B cell (primary cell): ENCODE measurements at regions not wholly inside any gene's neighbourhood (a gene's known extent, or its start where the extent isn't known, plus 50 kb on each side); places are given as distances from the start of the nearest gene placed in this dataset.

ENCODE experiments used
- ATAC-seq: fragments of 200-7000 bp; cut with Tn5 transposase; one replicate; pipeline ENCODE4 v1.10.0; 2021; ENCODE audit warnings: low read depth, mild to moderate bottlenecking, moderate number of reproducible peaks, moderate library complexity
- CTCF ChIA-PET: fragments of 350-600 bp; sonication (Branson Sonifier 250); formaldehyde crosslinking; loops from one replicate; lab custom pipeline; 2021; ENCODE audit warnings: antibody characterized with exemption, inconsistent platforms; lab: Charles Lee
- POLR2A ChIA-PET: fragments of 350-600 bp; sonication (Branson Sonifier 250); formaldehyde crosslinking; loops from one replicate; lab custom pipeline; 2021; ENCODE audit warnings: antibody characterized with exemption; lab: Charles Lee
- DNase-seq: peaks from one replicate; pipeline ENCODE4 v3.0.0; 2013
- H2AFZ ChIP-seq: 2 replicates; pipeline ENCODE4 v1.6.1; 2012; ENCODE audit warnings: mild to moderate bottlenecking, low read depth, low read length; ENCODE audit not compliant: insufficient read depth, poor library complexity, severe bottlenecking
- H3K27ac ChIP-seq, 2 donors: 1 replicate in 1 of 2; 2 replicates in 1 of 2; pipeline ENCODE4 v1.5.1; 2012 to 2013; ENCODE audit warnings: low read length in 2 of 2, mild to moderate bottlenecking in 2 of 2, moderate library complexity in 1 of 2
- H3K27me3 ChIP-seq, 4 experiments: fragments of 200-600 bp in 1 of 4; sonication (generic) in 1 of 4; replicated peaks in 1 of 4; 1 replicate in 2 of 4; 2 replicates in 2 of 4; pipeline versions ENCODE4 v1.6.1 to v1.7.0; 2013 to 2016; ENCODE audit warnings: low read length in 3 of 4, mild to moderate bottlenecking in 2 of 4, mixed read lengths in 1 of 4, moderate library complexity in 1 of 4; ENCODE audit not compliant: insufficient read depth in 4 of 4, control insufficient read depth in 3 of 4; ENCODE audit errors: control extremely low read depth in 1 of 4
- H3K36me3 ChIP-seq, 2 experiments: replicated peaks in 1 of 2; 1 replicate in 1 of 2; 2 replicates in 1 of 2; pipeline versions ENCODE4 v1.6.1 to v1.7.1; 2013; ENCODE audit warnings: low read length in 1 of 2; ENCODE audit not compliant: insufficient read depth in 2 of 2, control insufficient read depth in 1 of 2; ENCODE audit errors: control extremely low read depth in 1 of 2, extremely low read depth in 1 of 2
- H3K4me1 ChIP-seq, 2 donors: fragments of 200-600 bp in 1 of 2; sonication (generic) in 1 of 2; 1 replicate in 1 of 2; 2 replicates in 1 of 2; pipeline versions ENCODE4 v1.5.1 to v1.6.1; 2013 to 2017; ENCODE audit warnings: low read length in 2 of 2; ENCODE audit not compliant: control insufficient read depth in 2 of 2, insufficient read depth in 2 of 2
- H3K4me2 ChIP-seq: replicated peaks from 2 replicates; pipeline ENCODE3; 2012; ENCODE audit warnings: mild to moderate bottlenecking, low read depth, low read length; ENCODE audit not compliant: poor library complexity, severe bottlenecking
- H3K4me3 ChIP-seq, 5 experiments: fragments of 200-600 bp in 1 of 5; sonication (generic) in 1 of 5; 1 replicate in 3 of 5; 2 replicates in 2 of 5; pipeline versions ENCODE4 v1.5.1 to v1.7.0; 2011 to 2016; ENCODE audit warnings: low read length in 4 of 5, mild to moderate bottlenecking in 4 of 5, low read depth in 2 of 5, control low read depth in 1 of 5, moderate library complexity in 1 of 5; ENCODE audit not compliant: insufficient read depth in 1 of 5; ENCODE audit errors: control extremely low read depth in 1 of 5, extremely low read depth in 1 of 5
- H3K79me2 ChIP-seq: fragments of 200-600 bp; sonication (generic); one replicate; pipeline ENCODE4 v1.6.0; 2016; ENCODE audit warnings: low read length; ENCODE audit not compliant: control insufficient read depth, insufficient read depth
- H3K9ac ChIP-seq: fragments of 200-600 bp; sonication (generic); 2 replicates; pipeline ENCODE4 v1.6.1; 2017; ENCODE audit warnings: mild to moderate bottlenecking, low read length, moderate library complexity
- H3K9me3 ChIP-seq, 3 donors: one replicate each; pipeline versions ENCODE4 v1.6.1 to v1.7.1; 2013; ENCODE audit warnings: low read length in 2 of 3; ENCODE audit not compliant: control insufficient read depth in 2 of 3, insufficient read depth in 1 of 3; ENCODE audit errors: control extremely low read depth in 1 of 3
- H4K20me1 ChIP-seq: 2 replicates; pipeline ENCODE4 v1.6.0; 2012; ENCODE audit warnings: mild to moderate bottlenecking, low read length; ENCODE audit not compliant: insufficient read depth, control insufficient read depth, poor library complexity, severe bottlenecking
- H3K27ac Mint-ChIP-seq: one replicate; pipeline ENCODE4 v1.8.0; 2021; ENCODE audit warnings: mixed read lengths
- H3K27me3 Mint-ChIP-seq: one replicate; pipeline ENCODE4 v1.8.0; 2021; ENCODE audit warnings: mixed read lengths
- H3K4me1 Mint-ChIP-seq: one replicate; pipeline ENCODE4 v1.8.0; 2021; ENCODE audit warnings: mixed read lengths
- H3K4me3 Mint-ChIP-seq: one replicate; pipeline ENCODE4 v1.8.0; 2021; ENCODE audit warnings: mixed read lengths
- H3K9me3 Mint-ChIP-seq: one replicate; pipeline ENCODE4 v1.8.0; 2022; ENCODE audit warnings: mixed read lengths; ENCODE audit not compliant: insufficient read depth
- EZH2 ChIP-seq: IDR thresholded peaks from 2 replicates; pipeline ENCODE4 v1.6.1; 2012; ENCODE audit warnings: borderline replicate concordance, low read depth, mild to moderate bottlenecking, moderate library complexity, low read length; ENCODE audit not compliant: insufficient read depth, poor library complexity, severe bottlenecking
- WGBS: methylation state at CpG from one replicate; pipeline ENCODE4 v1.1.5; 2013; ENCODE audit warnings: missing lambda C conversion rate; ENCODE audit not compliant: insufficient coverage; 5-methylcytosine and 5-hydroxymethylcytosine counted together
- intact Hi-C: fragments of 100-400 bp; cut with micrococcal nuclease; formaldehyde crosslinking; loops from one replicate; pipeline ENCODE4 v1.10.0; 2022
- TF ChIP-seq, protein P1 (sequence below): fragments of 200-600 bp; IDR thresholded peaks from one replicate; pipeline ENCODE4 v1.8.0; 2022; ENCODE audit warnings: antibody characterized with exemption, mild to moderate bottlenecking

DNA sequence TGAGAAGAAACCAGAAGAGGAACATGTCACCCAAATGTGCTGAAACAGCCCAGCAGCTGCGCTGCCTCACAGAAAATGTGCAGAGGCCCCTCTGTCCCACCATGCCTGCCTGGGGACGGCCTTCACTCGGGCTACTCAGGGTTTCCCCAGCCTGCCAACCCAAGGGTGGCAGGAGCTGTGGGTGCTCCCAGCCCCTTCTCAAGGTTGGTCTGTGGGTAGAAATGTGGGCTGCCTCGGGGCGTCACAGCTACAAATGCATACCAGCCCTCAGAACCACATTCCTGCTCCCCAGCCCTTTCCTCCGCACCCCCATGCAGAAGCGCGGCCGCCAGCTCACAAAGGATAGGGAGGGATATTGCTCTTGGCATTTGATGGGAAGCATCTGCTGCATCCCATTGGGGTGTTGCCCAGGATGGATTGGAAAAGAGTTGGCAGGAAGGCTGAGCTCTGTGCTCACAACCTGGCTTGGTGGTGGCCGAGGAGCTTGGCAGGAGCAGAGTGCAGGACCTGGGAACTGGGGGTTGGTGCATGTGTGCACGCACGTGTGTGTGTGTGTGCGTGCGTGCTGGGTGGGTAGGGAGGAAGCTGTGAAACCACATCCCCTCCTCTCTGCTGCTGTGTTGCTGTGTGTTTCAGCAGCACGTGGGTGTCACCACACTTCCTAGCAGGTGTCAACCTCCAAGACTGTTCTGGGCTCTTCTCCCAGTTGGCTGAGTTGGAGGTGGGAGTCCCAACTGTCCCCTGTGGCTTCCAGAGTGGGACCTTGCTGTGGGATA, 304.4 kb downstream of the SEC14L1 start:
- H3K27ac Mint-ChIP-seq = peak overlapping the region; percentile 98
- H3K9ac ChIP-seq = peak overlapping the region; percentile 38
- H2AFZ ChIP-seq = peak overlapping the region; percentile 17
- H3K4me2 ChIP-seq = peak overlapping the region; percentile 75
- WGBS = 0% methylated on average over 9 of the region's 15 CpGs
- H3K27me3 ChIP-seq = no peaks in the 10 kb centered on the region
- H3K79me2 ChIP-seq = peaks cover 59% of the 10 kb centered on the region
- ATAC-seq (peak; percentile 50), DNase-seq (peak; percentile 95)
- peak overlapping the region in 4 of 5 experiments; percentile 32 to 54 (median 49) for H3K4me3 ChIP-seq
- H3K36me3 ChIP-seq = peaks cover 0 to 6% of the 10 kb centered on the region in 2 experiments
- no peaks in the 10 kb centered on the region for H3K9me3 Mint-ChIP-seq
- H3K27me3 Mint-ChIP-seq = no peaks in the 10 kb centered on the region
- no peaks in the 10 kb centered on the region for H4K20me1 ChIP-seq
- CTCF ChIA-PET = interaction anchor here (0.6 to 27.0 kb wide), 14 partner anchors 8 to 713 kb away, joined by 3 to 699 read pairs (median 4); no protein-coding TSS in a partner anchor
- intact Hi-C loops = loop anchor here (1.0 to 10.0 kb wide), 4 partner anchors 20 to 1178 kb away; partner anchors contain the start of genes SEC14L1 and UBALD2
- H3K9me3 ChIP-seq = no peaks in the 10 kb centered on the region
- peaks cover 87% of the 10 kb centered on the region for H3K4me1 Mint-ChIP-seq
- H3K4me3 Mint-ChIP-seq = peak overlapping the region; percentile 79
- POLR2A ChIA-PET = interaction anchor here (0.5 to 4.2 kb wide), 22 partner anchors 9 to 818 kb away, joined by 3 to 51 read pairs (median 12); no protein-coding TSS in a partner anchor
- H3K4me1 ChIP-seq = peaks cover 89 to 100% of the 10 kb centered on the region in 2 donors
- TF ChIP-seq, protein P1, sequence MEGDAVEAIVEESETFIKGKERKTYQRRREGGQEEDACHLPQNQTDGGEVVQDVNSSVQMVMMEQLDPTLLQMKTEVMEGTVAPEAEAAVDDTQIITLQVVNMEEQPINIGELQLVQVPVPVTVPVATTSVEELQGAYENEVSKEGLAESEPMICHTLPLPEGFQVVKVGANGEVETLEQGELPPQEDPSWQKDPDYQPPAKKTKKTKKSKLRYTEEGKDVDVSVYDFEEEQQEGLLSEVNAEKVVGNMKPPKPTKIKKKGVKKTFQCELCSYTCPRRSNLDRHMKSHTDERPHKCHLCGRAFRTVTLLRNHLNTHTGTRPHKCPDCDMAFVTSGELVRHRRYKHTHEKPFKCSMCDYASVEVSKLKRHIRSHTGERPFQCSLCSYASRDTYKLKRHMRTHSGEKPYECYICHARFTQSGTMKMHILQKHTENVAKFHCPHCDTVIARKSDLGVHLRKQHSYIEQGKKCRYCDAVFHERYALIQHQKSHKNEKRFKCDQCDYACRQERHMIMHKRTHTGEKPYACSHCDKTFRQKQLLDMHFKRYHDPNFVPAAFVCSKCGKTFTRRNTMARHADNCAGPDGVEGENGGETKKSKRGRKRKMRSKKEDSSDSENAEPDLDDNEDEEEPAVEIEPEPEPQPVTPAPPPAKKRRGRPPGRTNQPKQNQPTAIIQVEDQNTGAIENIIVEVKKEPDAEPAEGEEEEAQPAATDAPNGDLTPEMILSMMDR = no peak
- no peak for TF ChIP-seq EZH2
- H3K27ac ChIP-seq = peak overlapping the region; percentile 96 to 100
